ENCODE measurements at regions not wholly inside any gene's neighbourhood (a gene's known extent, or its start where the extent isn't known, plus 50 kb on each side); places are given as distances from the start of the nearest gene placed in this dataset.
"Not testable (repeated sequence)": the region's sequence is repeated elsewhere in the genome, so short reads cannot be mapped to it uniquely, and the experiment has no call there.

DNA sequence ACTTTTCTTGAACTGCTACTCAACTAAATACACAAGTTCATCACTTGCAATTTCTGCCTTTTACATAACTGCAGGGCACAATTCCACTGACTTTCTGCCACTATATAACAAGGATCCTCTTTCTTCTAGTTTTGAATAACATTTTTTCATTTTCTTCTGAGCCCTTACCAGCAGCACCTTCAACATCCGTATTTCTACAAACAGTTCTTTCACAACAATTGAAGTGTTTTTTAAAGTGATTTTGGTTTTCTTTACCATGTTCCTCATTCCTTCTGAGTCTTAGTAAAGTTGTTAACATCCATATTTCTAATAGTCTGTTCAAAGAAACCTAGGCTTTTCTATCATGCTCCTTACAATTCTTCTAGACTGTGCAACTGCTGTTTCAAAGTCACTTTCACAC is 127.2 kb upstream of the PITX1 start:
- DNase-seq (ENCODE audit: extremely low read depth, low read depth), result no peak

DNA sequence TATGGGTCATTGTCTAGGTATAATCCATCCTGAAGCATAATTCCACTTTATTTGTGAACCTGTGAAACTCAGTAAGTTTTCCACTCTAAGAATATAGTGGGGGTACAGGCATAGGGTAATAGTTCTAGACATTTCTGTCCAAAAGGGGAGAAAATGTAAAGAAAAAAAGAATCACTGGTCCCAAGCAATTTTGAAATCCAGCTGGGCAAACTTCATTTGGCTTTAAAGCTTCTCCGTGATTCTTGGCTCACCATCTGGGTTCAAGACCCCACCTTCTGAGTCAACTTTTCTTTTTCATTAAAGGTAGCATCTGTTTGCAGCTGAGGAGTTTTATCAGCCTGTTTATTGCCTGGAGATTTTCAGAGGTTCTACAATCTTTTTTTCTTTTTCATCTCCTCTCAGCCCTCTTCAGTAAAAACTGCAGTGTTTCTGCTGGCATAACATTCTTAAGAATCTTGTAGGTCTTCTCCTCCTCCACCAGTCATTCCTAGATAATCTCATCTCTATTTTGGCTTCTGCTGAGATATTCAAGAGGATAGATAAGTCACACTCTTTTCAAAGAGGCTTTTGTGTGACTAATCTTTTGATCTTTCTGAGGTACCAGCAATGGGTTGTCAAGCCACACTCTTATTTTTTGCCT is 126.1 kb upstream of the PITX1 start:
- no peak for DNase-seq (ENCODE audit: extremely low read depth, low read depth)

DNA sequence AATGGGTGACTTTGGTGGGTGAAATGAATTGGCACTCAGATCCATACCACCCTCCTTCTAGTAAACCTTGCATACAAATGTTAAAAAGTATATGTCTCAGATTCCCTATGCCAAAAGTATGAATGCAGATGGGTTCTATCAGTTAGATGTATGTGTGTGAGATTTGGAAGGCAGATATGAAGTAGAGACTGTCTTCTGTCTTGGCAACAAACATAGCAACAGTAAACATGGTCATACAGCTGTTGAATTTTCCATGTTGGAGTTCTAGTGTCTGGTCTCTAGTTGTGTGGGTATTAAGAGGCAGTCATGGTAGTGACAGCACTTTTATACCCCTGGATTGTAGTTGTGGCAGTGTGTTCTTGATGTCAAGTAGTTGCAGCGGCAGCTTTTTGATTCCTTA is 125.6 kb upstream of the PITX1 start:
- no peak for DNase-seq (ENCODE audit: extremely low read depth, low read depth)

DNA sequence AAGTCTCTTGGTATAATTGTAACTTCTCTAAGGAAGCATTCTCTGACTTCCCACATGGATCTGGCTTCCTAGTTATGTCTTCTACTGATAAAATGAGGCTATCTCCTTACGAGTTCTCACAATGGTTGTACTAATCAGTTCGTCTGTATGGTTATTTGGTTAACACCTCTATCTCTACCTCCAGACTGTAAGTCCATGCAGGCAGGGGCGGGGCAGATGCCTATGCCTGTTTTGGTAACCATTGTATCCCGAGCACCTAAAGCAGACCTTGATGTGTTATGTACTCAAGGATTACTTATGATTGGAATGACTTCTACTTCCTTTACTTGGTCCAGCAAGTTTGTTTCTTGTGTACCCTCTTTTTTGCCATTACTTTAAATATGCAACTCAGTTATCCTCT is 125.0 kb upstream of the PITX1 start:
- no peak for DNase-seq (ENCODE audit: extremely low read depth, low read depth)

DNA sequence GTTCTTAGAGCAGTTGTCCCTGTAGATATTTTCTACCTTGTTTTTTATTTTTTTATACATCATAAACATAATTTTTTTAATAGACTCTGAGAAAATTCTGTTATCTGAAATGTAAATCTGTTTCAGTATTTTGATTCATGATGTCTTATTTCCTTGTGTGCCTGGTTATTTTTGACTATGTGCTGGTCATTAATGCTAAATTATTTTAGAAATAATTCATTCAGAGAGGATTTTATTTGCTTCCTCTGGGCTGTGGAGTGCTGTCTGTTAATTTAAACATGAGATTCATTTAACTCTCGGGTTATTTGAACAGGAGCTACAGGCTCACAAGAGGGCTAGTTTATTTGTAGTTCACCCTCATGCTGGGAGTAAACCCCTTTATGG is 124.3 kb upstream of the PITX1 start:
- no peak for DNase-seq (ENCODE audit: extremely low read depth, low read depth)

DNA sequence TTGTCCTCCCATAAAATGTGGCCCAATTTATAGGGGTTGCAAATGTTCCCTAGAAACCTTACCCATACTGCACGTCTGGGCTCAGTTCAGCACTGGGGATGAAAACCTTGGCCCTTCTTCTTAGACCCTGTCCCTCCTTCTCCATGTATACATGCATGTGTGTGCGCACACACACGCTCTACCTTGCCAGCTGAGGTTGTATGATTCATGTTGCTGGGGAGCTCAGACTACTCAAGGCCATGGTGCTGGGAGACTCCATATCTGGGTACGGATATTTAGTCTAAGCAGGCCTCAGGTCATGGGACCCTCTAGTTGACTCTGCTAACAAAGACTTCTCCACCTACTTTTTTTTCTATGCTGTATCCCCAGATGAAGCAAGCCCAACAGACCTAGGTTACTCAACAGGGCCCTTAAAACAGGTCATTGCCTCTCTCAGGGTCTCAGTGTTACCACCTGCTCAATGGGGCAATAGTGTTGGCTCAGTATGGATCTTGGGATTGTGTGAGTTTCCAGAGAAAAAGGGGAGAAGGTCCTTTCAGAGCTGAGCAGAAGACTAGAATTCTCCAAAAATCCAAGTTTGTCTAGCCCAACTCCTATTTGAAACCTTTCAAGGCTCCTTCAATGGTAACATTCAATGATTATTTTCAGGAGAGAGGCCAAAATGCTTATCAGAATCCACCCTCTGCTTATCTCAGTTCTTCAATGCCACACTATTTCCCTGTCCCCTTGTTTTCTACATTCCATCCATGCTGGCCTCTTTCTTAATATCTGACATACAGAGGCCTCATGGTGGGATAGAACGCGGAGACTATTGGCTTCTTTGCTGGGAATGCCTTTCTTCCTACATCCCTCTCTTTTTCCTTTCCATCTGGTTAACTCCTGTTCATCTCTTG is 123.6 kb upstream of the PITX1 start:
- DNase-seq (ENCODE audit: extremely low read depth, low read depth), result no peak

DNA sequence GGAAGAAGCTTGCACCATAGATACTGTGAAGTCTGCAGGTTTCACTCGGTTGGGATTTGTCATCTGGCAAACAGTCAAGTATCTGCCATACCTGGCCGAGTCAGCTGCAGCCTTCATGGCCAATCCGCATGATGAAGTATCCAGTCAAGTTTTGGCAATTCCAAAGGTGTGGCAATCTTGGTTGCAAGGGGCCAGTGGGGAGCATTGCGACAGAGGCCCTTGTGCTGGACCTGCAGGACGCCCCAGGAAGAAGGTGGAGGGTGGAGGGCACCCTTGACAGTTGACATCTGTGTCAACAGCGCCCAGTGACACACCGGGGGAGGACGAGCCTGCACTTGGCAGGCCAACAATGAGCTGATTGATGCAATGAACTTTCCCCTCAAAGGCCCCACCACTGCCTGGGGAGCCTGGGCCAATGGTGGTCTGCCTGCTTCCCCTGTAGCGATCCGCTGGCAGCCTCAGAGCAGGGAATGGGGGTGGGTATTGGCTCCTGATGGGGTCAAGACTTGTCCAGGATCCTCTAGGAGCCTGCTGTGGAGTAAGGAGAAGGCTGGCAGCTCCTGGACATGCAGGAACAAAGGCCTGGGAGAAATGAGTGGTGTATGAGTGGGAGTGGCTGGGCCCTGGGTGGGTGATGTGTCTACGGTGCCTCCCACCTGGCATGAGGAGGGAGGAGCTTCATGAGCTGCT is 122.8 kb upstream of the PITX1 start:
- no peak for DNase-seq (ENCODE audit: extremely low read depth, low read depth)

DNA sequence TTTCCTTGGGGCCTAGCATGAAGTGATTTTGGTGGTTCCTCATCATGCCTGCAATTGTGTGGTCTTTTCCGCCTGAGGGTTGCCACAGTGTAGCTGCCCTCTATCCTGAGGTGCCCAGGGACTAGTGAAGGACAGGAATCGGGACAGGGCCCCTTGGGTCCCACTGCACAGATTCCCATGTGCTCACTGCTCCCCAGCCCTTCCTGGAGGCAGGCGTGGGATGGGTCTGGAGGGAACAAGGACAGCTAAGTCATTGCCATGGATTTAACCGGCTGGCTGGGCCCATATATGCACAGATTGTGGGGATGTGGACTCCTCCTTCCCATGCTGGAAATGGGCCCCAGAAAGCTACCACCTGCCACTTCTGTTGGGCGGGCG is 122.3 kb upstream of the PITX1 start:
- DNase-seq (ENCODE audit: extremely low read depth, low read depth), result no peak

DNA sequence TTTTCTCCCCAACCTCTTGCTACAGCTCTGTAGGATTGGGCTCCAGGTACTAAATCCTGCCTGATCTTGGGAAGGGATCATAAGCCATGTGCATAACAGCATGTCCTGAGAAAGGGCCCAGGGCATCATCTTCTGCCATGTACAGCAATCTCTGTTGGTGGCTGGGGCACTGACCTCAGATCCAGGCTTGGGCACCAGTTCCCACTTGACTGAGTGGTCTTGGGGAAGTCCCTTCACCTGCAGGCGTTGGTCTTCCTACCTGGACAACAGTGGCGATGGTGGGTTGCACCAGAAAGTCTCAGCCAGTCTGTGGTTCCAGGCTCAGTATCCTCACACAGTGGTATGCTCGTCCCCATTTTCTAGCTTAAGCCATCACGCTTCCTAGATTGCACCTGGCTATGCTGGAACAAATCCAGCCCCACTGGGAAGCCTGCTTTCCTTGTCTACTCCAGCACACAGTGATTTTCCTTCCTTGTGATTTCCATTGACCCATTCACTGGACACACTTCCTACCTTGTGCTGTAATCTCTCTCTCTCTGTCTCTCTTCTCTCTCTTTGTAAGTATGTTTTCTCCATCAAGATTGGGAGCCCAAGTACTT is 121.7 kb upstream of the PITX1 start:
- DNase-seq (ENCODE audit: extremely low read depth, low read depth), result no peak

DNA sequence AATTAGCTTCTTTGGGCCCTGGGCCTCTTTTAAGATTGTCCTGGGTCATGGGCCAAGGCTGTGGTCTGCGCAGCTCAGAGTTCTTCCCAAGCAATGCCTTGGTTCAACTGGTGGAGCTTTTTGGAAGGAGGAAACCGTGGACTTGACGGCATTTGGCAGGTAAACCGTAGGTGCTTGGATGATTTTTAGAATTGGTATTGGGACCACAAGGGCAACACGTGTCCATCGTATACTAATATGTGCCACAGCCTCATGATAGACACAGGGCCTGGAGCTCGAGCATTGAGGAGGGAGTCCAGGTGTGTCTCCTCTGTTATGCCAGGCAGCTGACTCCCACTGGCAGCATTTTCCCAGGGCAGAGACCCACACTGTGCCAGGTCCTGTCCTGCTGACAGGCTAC is 120.9 kb upstream of the PITX1 start:
- DNase-seq (ENCODE audit: extremely low read depth, low read depth), result no peak

DNA sequence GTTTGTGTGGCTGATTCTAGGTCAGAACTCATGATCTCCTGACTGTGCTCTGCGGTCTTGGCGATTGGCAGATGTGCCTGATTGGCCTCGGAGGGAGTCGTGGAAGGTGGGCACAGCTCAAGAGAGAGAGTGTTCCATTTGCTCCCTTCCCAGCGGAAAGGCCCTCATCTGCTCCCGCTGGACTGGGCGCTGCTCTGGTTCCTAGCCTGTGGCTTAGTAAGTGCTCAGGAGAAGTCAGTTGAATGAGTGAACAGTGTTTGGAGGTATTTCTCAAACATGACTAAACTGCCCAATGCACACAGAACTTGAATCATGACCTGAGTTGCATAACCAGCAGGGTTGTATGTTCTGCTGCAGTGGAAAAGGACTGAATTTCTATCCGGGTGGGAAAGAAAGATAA is 120.2 kb upstream of the PITX1 start:
- no peak for DNase-seq (ENCODE audit: extremely low read depth, low read depth)

DNA sequence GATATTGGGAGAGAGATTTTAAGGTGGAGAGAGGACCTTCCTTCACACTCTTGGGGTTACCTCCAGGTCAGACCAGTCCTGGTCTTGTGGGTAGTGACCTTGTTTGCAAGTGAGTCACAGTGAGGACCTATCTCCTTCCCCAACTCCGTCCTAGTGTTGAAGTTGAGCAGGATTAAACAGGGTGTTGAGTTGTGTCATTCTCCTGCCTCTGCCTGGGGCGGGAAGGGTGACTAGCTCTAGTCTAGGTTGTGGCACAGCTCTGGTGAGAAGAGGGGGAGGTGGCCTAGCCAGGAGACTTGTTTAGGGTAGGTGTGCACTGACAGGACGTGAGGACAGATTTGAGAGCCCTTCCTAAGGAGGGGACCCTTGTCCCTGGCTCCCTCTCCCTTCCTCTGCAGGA is 119.6 kb upstream of the PITX1 start:
- DNase-seq (ENCODE audit: extremely low read depth, low read depth), result no peak

DNA sequence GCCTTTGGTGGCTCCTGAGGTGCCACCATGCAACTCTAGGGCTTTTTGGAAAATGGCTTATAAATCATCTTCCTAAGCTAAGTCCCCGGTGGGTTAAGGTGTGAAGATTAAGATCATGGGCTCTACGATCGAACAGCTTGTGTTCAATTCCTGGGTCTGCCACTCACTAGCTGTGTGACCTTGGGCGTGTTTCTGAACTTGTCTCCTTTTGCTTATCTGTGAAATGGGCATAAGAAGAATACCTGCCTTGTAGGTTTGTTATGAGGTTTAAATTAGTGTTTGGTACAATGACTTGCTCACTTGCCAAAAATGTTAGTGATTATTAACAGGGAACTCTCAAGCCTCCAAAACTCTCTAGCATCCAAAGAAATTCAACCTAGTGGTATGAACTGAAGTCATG is 119.2 kb upstream of the PITX1 start:
- no peak for DNase-seq (ENCODE audit: extremely low read depth, low read depth)

DNA sequence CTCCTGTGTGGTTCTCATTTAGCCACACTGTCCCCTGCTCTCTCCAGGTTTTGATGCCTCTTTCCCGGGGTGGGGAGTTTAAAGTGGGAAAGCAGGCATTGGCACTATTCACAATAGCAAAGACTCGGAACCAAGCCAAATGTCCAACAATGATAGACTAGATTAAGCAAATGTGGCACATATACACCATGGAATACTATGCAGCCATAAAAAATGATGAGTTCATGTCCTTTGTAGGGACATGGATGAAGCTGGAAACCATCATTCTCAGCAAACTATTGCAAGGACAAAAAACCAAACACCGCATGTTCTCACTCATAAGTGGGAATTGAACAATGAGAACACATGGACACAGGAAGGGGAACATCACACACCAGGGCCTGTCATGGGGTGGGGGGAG is 117.6 kb upstream of the PITX1 start:
- not testable (repeated sequence) for DNase-seq (ENCODE audit: extremely low read depth, low read depth)

DNA sequence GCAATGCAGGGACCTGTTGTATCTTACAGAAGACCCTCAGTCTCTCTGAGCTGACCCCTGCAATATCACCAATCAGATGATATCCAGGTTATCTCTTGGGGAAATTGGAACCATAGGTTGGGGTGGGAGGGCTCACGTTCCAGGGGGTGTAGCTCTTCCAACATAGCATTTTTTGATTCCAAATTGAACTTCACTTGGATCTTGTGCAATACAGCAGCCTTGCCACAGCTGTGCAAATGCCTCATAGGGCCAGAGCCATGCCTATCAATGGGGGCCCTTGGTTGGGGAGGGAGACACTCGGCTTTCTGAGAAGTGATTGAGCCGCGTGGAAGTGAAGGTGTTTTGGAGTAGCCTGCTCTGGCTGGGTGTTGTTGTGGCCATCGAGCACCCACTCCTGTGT is 117.2 kb upstream of the PITX1 start:
- no peak for DNase-seq (ENCODE audit: extremely low read depth, low read depth)

DNA sequence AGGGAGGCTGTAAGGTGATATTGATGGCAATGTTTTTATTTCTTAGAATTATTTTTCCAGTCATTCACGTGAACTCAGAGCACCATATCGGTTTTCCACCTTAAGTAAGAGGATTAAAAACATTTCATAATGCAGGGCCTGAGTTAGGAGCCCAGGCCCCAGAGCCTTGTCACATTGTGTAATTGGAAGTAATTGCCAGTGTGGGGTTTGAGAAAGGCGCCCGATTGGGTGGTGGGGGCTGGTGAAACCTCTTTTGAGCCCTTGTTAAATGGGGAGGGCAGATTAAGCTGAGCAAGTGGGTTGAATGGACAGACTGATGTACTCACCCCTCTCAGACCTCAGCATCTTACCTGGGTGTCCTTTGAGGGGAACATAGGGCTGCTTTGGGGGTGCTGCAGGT is 116.7 kb upstream of the PITX1 start:
- DNase-seq (ENCODE audit: extremely low read depth, low read depth), result no peak

DNA sequence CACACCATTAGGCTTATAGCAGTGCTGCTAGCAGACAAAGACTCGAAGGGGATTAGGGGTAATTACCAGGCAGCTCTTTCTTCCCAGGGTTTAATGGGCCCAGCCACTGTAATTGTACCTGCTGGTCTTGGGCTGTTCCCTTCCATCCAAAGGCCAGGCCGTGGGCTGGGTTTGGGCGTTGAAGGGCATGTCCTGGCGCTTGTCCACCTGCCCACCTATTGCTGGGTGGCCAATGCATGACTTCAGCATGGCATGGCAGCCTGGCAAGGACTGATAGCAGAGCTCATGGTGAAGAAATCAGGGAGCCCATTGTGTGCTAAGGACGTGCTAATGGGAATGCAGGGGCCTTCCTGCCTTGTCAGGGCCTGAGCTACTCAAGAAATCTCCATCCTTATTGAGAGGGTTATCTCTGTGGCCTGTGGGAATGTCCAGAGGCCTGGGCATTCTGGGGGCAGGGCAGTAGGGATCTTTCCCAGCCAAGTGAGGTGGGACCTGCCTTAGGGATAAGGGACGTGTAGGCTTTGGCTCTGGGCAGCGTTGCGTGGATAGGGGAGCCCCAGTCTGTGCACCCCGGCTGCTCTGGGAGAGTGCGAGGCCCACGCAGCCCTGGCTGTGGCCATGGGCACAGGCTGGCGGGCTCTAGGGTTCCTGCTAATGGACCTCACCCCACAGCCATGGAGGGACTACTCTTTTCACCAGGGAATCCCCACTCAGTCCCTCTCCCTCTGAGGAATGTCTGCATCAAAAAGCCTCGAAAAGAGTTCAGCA is 116.1 kb upstream of the PITX1 start:
- DNase-seq (ENCODE audit: extremely low read depth, low read depth), result no peak

DNA sequence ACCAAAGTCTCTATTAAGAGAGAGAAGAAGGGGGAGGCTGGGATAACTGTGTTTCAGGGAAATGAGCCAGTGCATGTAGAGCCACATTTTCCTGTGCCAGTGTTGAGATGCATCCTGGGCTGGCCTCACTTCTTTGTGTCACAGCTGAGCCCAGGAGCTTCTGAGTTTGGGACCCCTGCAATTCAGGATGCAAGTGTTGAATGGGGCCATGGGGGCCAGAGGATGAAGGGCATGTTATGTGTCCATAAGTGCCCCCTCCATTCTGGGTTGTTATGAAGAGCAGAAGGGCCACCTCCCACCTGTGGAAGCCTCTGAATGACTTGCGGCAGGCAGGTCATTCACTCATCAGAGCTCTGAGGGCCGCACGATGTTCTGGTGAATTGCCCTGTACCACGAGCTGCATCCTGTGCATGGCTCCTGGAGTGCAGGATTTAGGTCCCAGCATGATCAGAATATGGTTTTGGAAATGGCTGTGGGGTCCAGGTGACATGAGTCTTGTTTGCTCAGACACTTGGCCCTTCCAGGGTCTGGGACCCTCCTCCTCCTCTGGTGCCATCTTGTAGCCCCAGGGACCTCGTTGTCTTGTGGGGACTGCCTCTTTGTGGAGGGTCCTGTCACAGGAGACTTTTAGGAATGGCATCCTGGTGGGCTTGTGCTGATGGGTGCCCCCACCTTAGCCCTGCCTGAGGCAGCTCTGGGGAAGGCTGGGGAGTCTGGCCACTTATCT is 115.4 kb upstream of the PITX1 start:
- DNase-seq (ENCODE audit: extremely low read depth, low read depth), result no peak

DNA sequence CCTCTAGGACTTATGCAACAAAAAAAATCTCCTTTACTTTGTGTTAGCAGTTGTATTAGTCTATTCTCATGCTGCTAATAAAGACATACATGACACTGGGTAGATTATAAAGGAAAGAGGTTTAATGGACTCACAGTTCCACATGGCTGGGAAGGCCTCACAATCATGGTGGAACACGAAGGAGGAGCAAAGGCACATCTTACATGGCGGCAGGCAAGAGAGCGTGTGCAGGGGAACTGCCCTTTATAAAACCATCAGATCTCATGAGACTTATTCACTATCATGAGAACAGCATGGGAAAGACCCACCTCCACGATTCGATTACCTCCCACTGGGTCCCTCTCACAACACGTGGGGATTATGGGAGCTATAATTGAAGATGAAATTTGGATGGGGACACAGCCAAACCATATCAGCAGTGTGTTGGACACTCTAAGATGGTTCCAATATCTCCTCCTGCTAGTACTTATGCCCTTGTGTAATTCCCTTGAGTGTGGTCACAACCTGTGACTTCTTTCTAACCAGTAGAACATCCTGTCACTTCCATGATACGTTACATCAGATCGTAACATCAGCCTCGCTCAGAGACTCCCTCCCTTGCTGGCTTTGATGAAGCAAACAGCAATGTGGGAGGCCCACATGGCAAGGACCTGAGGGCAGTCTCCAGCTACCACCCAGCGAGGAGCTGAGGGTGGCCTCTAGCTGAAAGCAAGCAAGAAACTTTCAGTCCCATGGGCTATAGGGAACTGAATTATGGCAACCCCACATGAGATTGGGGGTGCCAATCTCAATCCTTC is 113.5 kb upstream of the PITX1 start:
- no peak for DNase-seq (ENCODE audit: extremely low read depth, low read depth)

Data from NCI-H460 (cell line).